Panc1 (cell line): ENCODE measurements at regions not wholly inside any gene's neighbourhood (a gene's known extent, or its start where the extent isn't known, plus 50 kb on each side); places are given as distances from the start of the nearest gene placed in this dataset.
"Not testable (repeated sequence)": the region's sequence is repeated elsewhere in the genome, so short reads cannot be mapped to it uniquely, and the experiment has no call there.

Experiments used
- ATAC-seq: fragments of 200-7000 bp; cut with Tn5 transposase; 2 replicates; pipeline ENCODE4 v1.9.1; 2020; ENCODE audit warnings: mild to moderate bottlenecking, moderate library complexity
- BruUV-seq: library from RNA; stranded (reverse); fragments of 400-500 nt; replicated peaks from 2 replicates; lab custom pipeline; 2021; lab: Mats Ljungman, UMichigan
- CTCF ChIA-PET: fragments of 300-600 bp; sonication (Branson Sonifier 250); formaldehyde crosslinking; loops from one replicate; lab custom pipeline; 2022; ENCODE audit warnings: antibody characterized with exemption; lab: Charles Lee
- POLR2A ChIA-PET: fragments of 300-600 bp; sonication (Branson Sonifier 250); formaldehyde crosslinking; loops from one replicate; lab custom pipeline; 2022; ENCODE audit warnings: antibody characterized with exemption; lab: Charles Lee
- DNase-seq: peaks from one replicate; pipeline ENCODE4 v3.0.0-alpha.2; 2010; ENCODE audit warnings: low read depth, low spot score
- H3K27ac ChIP-seq: 2 replicates; pipeline ENCODE4 v1.5.1; 2011; ENCODE audit warnings: mild to moderate bottlenecking, low read length, inconsistent platforms
- H3K27me3 ChIP-seq: fragments of 200-500 bp; sonication (Bioruptor generic); 2 replicates; pipeline ENCODE4 v1.6.0; 2014; ENCODE audit warnings: low read length, inconsistent platforms; ENCODE audit not compliant: control insufficient read depth, insufficient read depth
- H3K36me3 ChIP-seq: fragments of 200-500 bp; sonication (Bioruptor generic); 2 replicates; pipeline ENCODE4 v1.5.1; 2014; ENCODE audit warnings: inconsistent platforms, mild to moderate bottlenecking, low read length, moderate library complexity; ENCODE audit not compliant: control insufficient read depth, insufficient read depth
- H3K4me1 ChIP-seq: 2 replicates; pipeline ENCODE4 v1.5.1; 2011; ENCODE audit warnings: inconsistent platforms, mild to moderate bottlenecking, low read length, moderate library complexity; ENCODE audit not compliant: control insufficient read depth, insufficient read depth
- H3K4me3 ChIP-seq, 2 experiments: 2 replicates each; pipeline ENCODE4 v1.5.1; 2011 to 2012; ENCODE audit warnings: low read depth in 2 of 2, low read length in 2 of 2, mild to moderate bottlenecking in 2 of 2, inconsistent platforms in 1 of 2, moderate library complexity in 1 of 2
- H3K9me3 ChIP-seq: fragments of 200-500 bp; sonication (Bioruptor generic); 2 replicates; pipeline ENCODE4 v1.5.1; 2014; ENCODE audit warnings: low read depth, mild to moderate bottlenecking, inconsistent platforms, low read length, moderate library complexity; ENCODE audit not compliant: control insufficient read depth, insufficient read depth
- CTCF ChIP-seq: fragments of 450-650 bp; IDR thresholded peaks from 2 replicates; pipeline ENCODE4 v1.5.1; 2017; ENCODE audit warnings: mild to moderate bottlenecking
- POLR2AphosphoS5 ChIP-seq: IDR thresholded peaks from 2 replicates; pipeline ENCODE4 v1.6.1; 2012; ENCODE audit warnings: mild to moderate bottlenecking, low read depth, low read length, moderate library complexity
- REST ChIP-seq, 2 experiments: IDR thresholded peaks; 2 replicates each; pipeline ENCODE4 v1.6.1; 2011 to 2012; ENCODE audit warnings: low read depth in 2 of 2, control low read depth in 1 of 2, low read length in 1 of 2, mild to moderate bottlenecking in 1 of 2, moderate library complexity in 1 of 2; ENCODE audit not compliant: insufficient read depth in 1 of 2
- SIN3A ChIP-seq: IDR thresholded peaks from 2 replicates; pipeline ENCODE4 v1.6.1; 2012; ENCODE audit warnings: low read depth, mild to moderate bottlenecking, low read length, moderate library complexity, borderline replicate concordance; ENCODE audit not compliant: insufficient read depth
- TCF7L2 ChIP-seq: IDR thresholded peaks from 2 replicates; pipeline ENCODE4 v1.6.1; 2011; ENCODE audit warnings: mild to moderate bottlenecking, low read depth, low read length, inconsistent platforms
- in situ Hi-C: cut with HindIII; loops from 2 replicates; pipeline ENCODE4 v1.10.0; 2016; ENCODE audit warnings: low sequenced_read_pairs, low pct_unique_long_range_greater_than_20kb
- intact Hi-C: fragments of 100-400 bp; cut with micrococcal nuclease; formaldehyde crosslinking; loops from one replicate; pipeline ENCODE4 v1.10.0; 2022; ENCODE audit not compliant: unreplicated experiment

- ATAC-seq, DNase-seq, BruUV-seq, POLR2A ChIA-PET, CTCF ChIA-PET, intact Hi-C loops, H3K27ac ChIP-seq, H3K36me3 ChIP-seq, in situ Hi-C loops, H3K4me1 ChIP-seq, H3K27me3 ChIP-seq, H3K4me3 ChIP-seq, H3K9me3 ChIP-seq: not testable (repeated sequence)
Measured at GRCh38 chr3:22706922-22707321, 496.2 kb upstream of the UBE2E2 start.

GRCh38 chr3:22713936-22714335 is 489.2 kb upstream of the UBE2E2 start:
- no peaks in the 10 kb centered on the region for H3K9me3 ChIP-seq
- no peak for ATAC-seq
- in situ Hi-C loops (no loop called here), intact Hi-C loops (no loop called here)
- ChIA-PET CTCF (interaction anchor here (0.6 kb wide), 1 partner anchor 151 kb away, joined by 4 read pairs; no protein-coding TSS in a partner anchor), POLR2A (no interaction called here)
- no peak for DNase-seq
- no peaks in the 10 kb centered on the region for H3K4me1 ChIP-seq
- no peaks in the 10 kb centered on the region for H3K36me3 ChIP-seq
- no peaks in the 10 kb centered on the region for H3K27me3 ChIP-seq
- H3K27ac ChIP-seq, result no peak overlapping the region
- no TSS peak for BruUV-seq
- no peak overlapping the region for H3K4me3 ChIP-seq
- no peak for TF ChIP-seq POLR2AphosphoS5
- TF ChIP-seq SIN3A, result no peak
- no peak for TF ChIP-seq TCF7L2
- TF ChIP-seq CTCF, result no peak
- TF ChIP-seq REST (IDR thresholded peaks at IDR 0.05; ENCODE audit: insufficient read depth in 1 of 2, low read depth in 2 of 2, low read length in 1 of 2), result no peak

- DNase-seq, result no peak
- Histone ChIP-seq H3K36me3 (no peaks in the 10 kb centered on the region), H3K4me1 (no peaks in the 10 kb centered on the region), H3K27ac (no peak overlapping the region), H3K4me3 (no peak overlapping the region), H3K27me3 (no peaks in the 10 kb centered on the region), H3K9me3 (no peaks in the 10 kb centered on the region)
- POLR2A ChIA-PET, result no interaction called here
- CTCF ChIA-PET, result no interaction called here
- BruUV-seq, result no TSS peak
- no peak for ATAC-seq
- intact Hi-C loops, result no loop called here
- in situ Hi-C loops, result no loop called here
- TF ChIP-seq SIN3A (no peak), REST (IDR thresholded peaks at IDR 0.05; ENCODE audit: insufficient read depth in 1 of 2, low read depth in 2 of 2, low read length in 1 of 2) (no peak), TCF7L2 (no peak), CTCF (no peak), POLR2AphosphoS5 (no peak)
Measured at GRCh38 chr3:22714749-22715148, 488.4 kb upstream of the UBE2E2 start.
